ENCODE measurements at regions not wholly inside any gene's neighbourhood (a gene's known extent, or its start where the extent isn't known, plus 50 kb on each side); places are given as distances from the start of the nearest gene placed in this dataset.
A peak's percentile ranks its signal among the peaks of the same experiment; 100 is the strongest.
"Not testable (repeated sequence)": the region's sequence is repeated elsewhere in the genome, so short reads cannot be mapped to it uniquely, and the experiment has no call there.

DNA sequence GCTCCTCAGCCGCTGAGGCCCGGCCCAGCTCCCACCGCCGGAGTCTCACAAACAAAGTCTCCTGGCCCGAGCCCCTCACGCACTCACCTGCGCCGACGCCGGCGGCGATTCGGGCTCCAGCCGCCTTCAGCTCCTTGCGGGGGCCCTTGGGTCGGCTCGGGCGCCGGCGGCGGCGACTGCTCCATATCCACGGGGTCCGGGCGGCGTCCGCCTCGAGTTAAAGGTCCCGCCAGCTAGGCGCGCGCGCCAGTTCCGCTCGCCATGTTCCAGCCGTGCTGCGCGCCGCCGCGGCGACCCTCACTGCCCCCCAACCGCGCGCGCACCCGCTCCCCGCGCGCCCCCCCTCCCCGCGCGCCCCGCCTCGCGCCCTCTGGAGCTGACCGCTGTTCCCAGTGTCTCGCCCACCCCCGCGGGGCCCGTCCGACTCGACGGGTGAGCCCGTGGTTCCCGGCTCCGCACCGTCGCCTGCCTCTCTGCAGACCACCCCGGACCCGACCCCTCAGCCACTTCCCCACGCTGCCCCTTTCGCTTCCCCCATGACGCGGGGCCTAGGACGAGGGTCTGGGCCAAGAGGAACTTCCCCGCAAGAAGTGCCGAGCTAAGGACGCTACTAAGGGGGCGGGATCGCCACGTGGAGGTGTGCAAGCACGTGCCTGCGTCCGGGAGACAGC is 396.1 kb downstream of the ZNF33B start:
- H3K27me3 ChIP-seq = no peaks in the 10 kb centered on the region
- H3K27ac ChIP-seq = no peak overlapping the region
- DNase-seq (peak in 1 of 3 donors; percentile 52), ATAC-seq (no peak)
- no CpG with 5 or more reads among the region's 85 CpGs for WGBS (ENCODE audit: insufficient coverage, low coverage, low lambda C conversion rate, missing lambda C conversion rate)
- H3K4me3 ChIP-seq = no peak overlapping the region
- TF ChIP-seq POLR2A (IDR thresholded peaks at IDR 0.05) = no peak
- TF ChIP-seq, protein P1, sequence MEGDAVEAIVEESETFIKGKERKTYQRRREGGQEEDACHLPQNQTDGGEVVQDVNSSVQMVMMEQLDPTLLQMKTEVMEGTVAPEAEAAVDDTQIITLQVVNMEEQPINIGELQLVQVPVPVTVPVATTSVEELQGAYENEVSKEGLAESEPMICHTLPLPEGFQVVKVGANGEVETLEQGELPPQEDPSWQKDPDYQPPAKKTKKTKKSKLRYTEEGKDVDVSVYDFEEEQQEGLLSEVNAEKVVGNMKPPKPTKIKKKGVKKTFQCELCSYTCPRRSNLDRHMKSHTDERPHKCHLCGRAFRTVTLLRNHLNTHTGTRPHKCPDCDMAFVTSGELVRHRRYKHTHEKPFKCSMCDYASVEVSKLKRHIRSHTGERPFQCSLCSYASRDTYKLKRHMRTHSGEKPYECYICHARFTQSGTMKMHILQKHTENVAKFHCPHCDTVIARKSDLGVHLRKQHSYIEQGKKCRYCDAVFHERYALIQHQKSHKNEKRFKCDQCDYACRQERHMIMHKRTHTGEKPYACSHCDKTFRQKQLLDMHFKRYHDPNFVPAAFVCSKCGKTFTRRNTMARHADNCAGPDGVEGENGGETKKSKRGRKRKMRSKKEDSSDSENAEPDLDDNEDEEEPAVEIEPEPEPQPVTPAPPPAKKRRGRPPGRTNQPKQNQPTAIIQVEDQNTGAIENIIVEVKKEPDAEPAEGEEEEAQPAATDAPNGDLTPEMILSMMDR (IDR thresholded peaks at IDR 0.05) = no peak
- H3K4me1 ChIP-seq = no peaks in the 10 kb centered on the region
- no peaks in the 10 kb centered on the region for H3K9me3 ChIP-seq
- H3K36me3 ChIP-seq = no peaks in the 10 kb centered on the region
- intact Hi-C loops (cut with DNase I) = no loop called here

DNA sequence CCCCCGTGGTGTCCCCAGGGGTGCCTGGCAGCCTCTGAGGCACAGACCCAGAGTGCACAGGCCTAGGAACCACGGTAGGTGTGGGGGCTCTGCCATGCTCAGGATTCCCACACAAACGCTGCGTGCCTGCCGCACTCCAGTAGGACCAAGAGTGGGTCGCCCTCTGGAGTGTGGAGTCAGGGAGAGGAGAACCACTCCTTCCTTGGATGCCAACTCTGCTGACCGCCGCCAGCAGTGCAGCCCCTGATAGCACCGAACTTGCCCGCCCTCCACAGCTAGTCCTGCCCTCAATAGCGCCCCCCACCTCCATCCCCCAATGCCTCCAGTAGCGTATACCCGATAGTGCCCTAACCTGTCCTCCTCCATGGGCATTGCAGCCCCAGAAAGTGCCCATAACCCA is 402.0 kb downstream of the ZNF33B start:
- DNase-seq = not testable (repeated sequence)
- WGBS (ENCODE audit: insufficient coverage, low coverage, low lambda C conversion rate, missing lambda C conversion rate) = no CpG with 5 or more reads among the region's 13 CpGs

DNA sequence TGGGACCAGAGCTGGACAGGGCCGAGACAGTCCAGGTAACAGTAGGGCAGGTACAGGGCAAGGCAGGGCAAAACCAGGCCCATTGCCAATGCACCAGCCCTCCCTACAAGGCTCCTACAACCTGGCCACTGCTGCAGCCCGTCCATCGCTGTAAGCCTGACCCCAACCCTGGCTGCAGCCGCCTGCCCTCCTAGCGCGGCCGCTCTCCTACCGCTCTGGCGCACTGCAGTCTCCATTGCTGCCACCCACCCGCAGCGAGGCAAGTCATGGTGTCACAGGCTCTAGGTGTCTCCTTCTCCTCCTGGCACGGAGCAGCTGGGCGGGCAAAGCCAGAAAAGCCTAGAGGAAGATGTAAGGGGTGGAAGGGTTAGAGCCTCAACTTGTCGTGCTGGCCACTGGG is 402.6 kb downstream of the ZNF33B start:
- ATAC-seq; H3K4me1 ChIP-seq; H3K9me3 ChIP-seq; H3K36me3 ChIP-seq; H3K4me3 ChIP-seq; H3K27me3 ChIP-seq; DNase-seq; H3K27ac ChIP-seq; intact Hi-C loops (cut with DNase I): not testable (repeated sequence)
- 83% methylated on average over 6 of the region's 14 CpGs for WGBS (ENCODE audit: insufficient coverage, low coverage, low lambda C conversion rate, missing lambda C conversion rate)

More for the DNA sequence above, 402.0 kb downstream of the ZNF33B start:
- H3K9me3 ChIP-seq; H3K27ac ChIP-seq; H3K4me3 ChIP-seq; ATAC-seq; intact Hi-C loops (cut with DNase I); H3K36me3 ChIP-seq; H3K4me1 ChIP-seq; H3K27me3 ChIP-seq: not testable (repeated sequence)

DNA sequence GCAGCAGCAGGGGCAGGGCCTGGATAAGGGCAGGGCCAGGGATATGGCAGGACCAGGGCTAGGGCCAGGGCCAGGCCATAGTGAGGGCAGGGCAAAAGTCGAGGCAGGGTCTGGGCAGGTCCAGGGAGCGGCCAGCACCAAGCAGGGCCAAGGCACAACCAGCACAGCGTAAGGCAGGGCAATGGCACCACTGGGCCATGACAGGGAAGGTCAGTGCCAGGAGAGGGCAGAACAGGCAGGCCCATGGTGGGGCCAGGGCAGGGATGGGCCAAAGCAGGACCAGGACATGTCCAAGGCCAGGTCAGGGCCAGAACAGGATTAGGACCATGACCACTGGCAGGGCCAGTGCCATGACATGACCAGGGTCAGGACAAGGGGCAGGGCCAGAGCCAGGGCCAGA is 403.1 kb downstream of the ZNF33B start:
- H3K27me3 ChIP-seq; ATAC-seq; H3K27ac ChIP-seq; H3K4me3 ChIP-seq; H3K36me3 ChIP-seq; H3K9me3 ChIP-seq; intact Hi-C loops (cut with DNase I); DNase-seq; H3K4me1 ChIP-seq: not testable (repeated sequence)
- WGBS (ENCODE audit: insufficient coverage, low coverage, low lambda C conversion rate, missing lambda C conversion rate) = 80% methylated on average over 1 of the region's 3 CpGs

DNA sequence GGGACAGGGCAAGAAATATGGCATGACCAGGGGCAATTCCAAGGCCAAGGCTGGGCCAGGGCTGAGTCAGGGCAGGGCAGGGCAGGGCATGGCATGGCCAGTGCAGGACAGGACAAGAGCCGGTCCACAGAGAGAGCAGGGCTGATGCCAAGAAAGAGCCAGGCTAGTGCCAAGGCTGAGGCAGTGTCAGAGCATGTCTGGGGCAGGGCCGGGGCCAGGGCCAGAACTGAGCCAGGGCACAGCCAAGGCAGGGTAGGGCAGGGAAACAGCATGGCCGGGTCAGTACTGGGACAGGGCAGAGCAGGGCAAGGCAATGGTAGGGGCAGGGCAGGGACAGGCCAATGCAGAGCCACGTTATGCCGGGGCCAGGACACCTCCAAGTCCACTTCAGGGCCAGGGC is 403.9 kb downstream of the ZNF33B start:
- intact Hi-C loops (cut with DNase I); DNase-seq; H3K36me3 ChIP-seq; ATAC-seq; H3K27me3 ChIP-seq; H3K4me1 ChIP-seq; H3K4me3 ChIP-seq; H3K9me3 ChIP-seq; H3K27ac ChIP-seq: not testable (repeated sequence)
- WGBS (ENCODE audit: insufficient coverage, low coverage, low lambda C conversion rate, missing lambda C conversion rate) = no CpG with 5 or more reads among the region's 5 CpGs

DNA sequence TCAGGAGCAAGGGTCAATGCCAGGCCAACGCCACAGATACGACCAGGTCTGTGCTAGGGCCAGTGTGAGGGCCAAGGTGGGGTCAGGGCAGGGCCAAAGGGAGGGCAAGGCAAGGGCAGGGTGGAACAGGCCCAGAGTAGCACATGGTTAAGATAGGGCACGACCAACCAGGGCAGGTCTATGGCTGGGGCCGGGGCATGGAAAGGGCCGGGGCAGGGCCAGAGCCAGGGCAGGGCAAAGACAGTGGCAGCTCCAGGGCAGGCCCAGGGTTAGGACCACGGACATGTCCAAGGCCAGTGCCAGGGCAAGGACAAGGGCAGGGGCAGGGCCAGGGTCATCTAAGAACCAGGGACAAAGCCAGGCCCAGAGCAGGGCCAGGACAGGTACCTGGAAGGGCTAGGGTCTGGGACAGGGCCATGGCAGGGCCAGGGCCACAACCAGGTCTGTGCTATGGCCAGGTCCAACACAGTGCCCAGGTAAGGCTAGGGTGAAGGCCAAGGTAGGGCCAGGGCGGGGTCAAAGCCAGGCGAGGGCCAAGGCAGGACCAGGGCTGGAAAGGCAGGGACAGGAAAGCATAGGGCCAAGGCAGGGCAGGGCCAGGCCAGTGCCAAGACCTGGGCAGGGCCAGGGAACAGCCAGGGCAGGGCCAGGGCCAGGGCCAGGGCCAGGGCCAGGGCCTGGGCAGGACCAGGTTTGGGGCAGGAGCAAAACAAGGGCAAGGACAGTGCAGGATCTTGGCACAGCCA is 404.7 kb downstream of the ZNF33B start:
- ATAC-seq, DNase-seq: not testable (repeated sequence)
- 80% methylated on average over 1 of the region's 8 CpGs for WGBS (ENCODE audit: insufficient coverage, low coverage, low lambda C conversion rate, missing lambda C conversion rate)

DNA sequence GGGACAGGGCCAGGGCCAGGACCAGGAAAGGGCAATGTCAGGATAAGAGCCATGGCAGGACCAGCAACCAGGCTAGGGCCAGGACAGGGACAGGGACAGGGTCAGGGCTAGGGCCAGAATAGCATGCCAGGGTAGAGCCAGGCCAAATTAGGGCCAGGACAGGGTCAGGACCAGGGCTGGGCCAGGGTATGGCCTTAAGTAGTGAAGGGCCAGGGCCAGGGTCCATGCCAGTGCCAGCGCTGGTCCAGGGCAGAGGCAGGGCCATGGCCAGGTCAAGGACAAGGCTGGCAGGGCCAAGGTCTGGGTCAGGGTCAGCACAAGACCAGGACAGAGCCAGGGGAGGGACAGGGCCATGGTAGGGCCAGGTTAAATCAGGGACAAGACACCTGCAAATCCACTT is 405.4 kb downstream of the ZNF33B start:
- no CpG with 5 or more reads among the region's 1 CpG for WGBS (ENCODE audit: insufficient coverage, low coverage, low lambda C conversion rate, missing lambda C conversion rate)
- H3K27ac ChIP-seq; H3K36me3 ChIP-seq; H3K27me3 ChIP-seq; intact Hi-C loops (cut with DNase I); H3K4me3 ChIP-seq; H3K9me3 ChIP-seq; ATAC-seq; DNase-seq; H3K4me1 ChIP-seq: not testable (repeated sequence)

More for the DNA sequence above, 404.7 kb downstream of the ZNF33B start:
- H3K9me3 ChIP-seq; H3K27ac ChIP-seq; H3K27me3 ChIP-seq; H3K36me3 ChIP-seq; intact Hi-C loops (cut with DNase I); H3K4me3 ChIP-seq; H3K4me1 ChIP-seq: not testable (repeated sequence)

DNA sequence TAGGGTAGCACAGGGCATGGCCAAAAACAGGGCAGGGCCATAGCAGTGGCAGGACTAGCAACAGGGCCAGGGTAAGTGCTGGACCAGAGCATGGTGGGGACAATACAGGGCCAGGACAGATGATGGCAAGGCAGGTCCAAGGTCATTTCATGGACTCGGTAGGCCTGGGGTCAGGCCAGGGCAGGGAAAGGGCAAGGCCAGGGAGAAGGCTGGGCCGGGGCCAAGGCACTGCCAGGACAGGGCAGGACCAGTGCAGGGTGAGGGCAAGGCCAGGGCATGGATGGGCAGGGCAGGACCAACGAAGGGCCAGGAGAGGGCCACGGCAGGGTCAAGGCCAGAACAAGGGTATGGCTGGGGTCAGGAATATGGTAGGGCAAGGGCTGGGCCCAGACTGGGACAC is 407.6 kb downstream of the ZNF33B start:
- H3K4me3 ChIP-seq; H3K36me3 ChIP-seq; ATAC-seq; intact Hi-C loops (cut with DNase I); H3K4me1 ChIP-seq; H3K27me3 ChIP-seq; H3K27ac ChIP-seq; H3K9me3 ChIP-seq: not testable (repeated sequence)
- WGBS (ENCODE audit: insufficient coverage, low coverage, low lambda C conversion rate, missing lambda C conversion rate) = no CpG with 5 or more reads among the region's 4 CpGs
- peak in 1 of 3 donors; percentile 62 for DNase-seq

DNA sequence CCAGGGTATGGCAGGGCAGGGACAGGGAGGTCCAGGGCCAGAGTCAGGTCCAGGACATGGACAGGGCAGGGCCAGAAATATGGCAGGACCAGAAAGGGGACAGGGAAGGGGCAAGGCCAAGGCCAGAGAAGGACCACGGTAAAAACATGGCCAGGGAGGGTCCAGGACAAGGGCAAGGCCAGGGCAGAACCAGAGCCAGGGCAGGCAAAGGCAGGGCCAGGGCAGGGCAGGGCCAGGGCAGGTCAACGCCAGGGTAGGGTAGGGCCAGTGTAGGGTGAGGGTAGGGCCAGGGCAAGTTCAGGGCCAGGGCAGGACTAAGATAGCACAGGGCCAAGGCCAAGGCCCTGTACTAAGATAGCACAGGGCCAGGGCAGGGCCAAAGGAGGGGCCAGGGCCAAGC is 408.3 kb downstream of the ZNF33B start:
- ATAC-seq; H3K36me3 ChIP-seq; DNase-seq; H3K27ac ChIP-seq; intact Hi-C loops (cut with DNase I); H3K27me3 ChIP-seq; H3K4me3 ChIP-seq; H3K4me1 ChIP-seq; H3K9me3 ChIP-seq: not testable (repeated sequence)
- WGBS (ENCODE audit: insufficient coverage, low coverage, low lambda C conversion rate, missing lambda C conversion rate) = 50% methylated on average over 1 of the region's 2 CpGs

DNA sequence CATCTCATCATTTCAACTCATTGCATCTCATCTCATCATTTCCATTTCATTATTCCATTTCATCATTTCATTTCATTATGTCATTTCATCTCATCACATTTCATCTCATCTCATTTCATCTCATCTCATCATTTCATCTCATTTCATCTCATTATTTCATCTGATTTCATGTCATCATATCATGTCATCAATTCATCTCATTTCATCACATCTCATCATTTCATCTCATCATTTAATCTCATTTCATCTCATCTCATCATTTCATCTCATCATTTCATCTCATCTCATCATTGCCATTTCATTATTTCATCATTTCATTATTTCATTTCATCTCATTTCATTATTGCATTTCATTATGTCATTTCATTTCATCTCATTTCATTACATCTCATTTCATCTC is 410.5 kb downstream of the ZNF33B start:
- DNase-seq; H3K27me3 ChIP-seq; ATAC-seq; H3K4me3 ChIP-seq; H3K36me3 ChIP-seq; H3K9me3 ChIP-seq; H3K4me1 ChIP-seq; H3K27ac ChIP-seq; intact Hi-C loops (cut with DNase I): not testable (repeated sequence)

DNA sequence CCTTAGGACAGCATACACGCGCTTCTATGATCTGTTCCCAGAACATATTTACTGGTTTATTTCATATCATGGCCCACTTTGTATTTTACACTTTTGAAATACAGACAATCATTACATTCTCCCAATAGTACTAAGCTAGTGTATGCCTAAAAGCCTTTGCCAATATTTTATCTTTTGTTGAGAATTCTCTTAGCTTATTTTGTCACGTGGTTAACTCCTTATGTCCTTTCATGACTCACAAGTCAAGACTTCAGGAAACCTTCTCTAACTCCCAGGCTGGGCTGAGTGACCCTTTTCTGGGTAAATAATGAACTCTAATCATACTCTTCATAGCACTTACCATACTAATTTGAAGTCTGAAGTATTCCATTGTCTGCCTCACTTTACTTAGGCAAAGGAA is 444.8 kb downstream of the ZNF33B start:
- H3K4me3 ChIP-seq; ATAC-seq; H3K9me3 ChIP-seq; DNase-seq; H3K36me3 ChIP-seq; H3K4me1 ChIP-seq; intact Hi-C loops (cut with DNase I); H3K27ac ChIP-seq; H3K27me3 ChIP-seq: not testable (repeated sequence)
- WGBS (ENCODE audit: insufficient coverage, low coverage, low lambda C conversion rate, missing lambda C conversion rate) = 60% methylated on average over 3 of the region's 3 CpGs

All from right lobe of liver (tissue), 6 donors.